ENCODE measurements at regions not wholly inside any gene's neighbourhood (a gene's known extent, or its start where the extent isn't known, plus 50 kb on each side); places are given as distances from the start of the nearest gene placed in this dataset.

- TF ChIP-seq CTCF (IDR thresholded peaks at IDR 0.05) (no peak), EZH2 (IDR thresholded peaks at IDR 0.05; ENCODE audit: borderline replicate concordance, insufficient read depth, low read depth, low read length, poor library complexity, severe bottlenecking) (no peak)
Measured at GRCh38 chr20:24151621-24152294, 163.2 kb upstream of the GGTLC1 start.
